Upper lobe of left lung (tissue), 4 donors: ENCODE measurements at regions not wholly inside any gene's neighbourhood (a gene's known extent, or its start where the extent isn't known, plus 50 kb on each side); places are given as distances from the start of the nearest gene placed in this dataset.

Experiments used
- EP300 ChIP-seq, 4 donors: sonication (generic); formaldehyde crosslinking; IDR thresholded peaks; one replicate each; pipeline ENCODE4 v1.5.1; 2017; ENCODE audit warnings: antibody characterized with exemption in 4 of 4, control low read depth in 2 of 4
- TF ChIP-seq, protein P1 (sequence below), 6 experiments: fragments of 450-650 bp in 4 of 6; fragments of 200-600 bp in 2 of 6; sonication (generic) in 2 of 6; IDR thresholded peaks; one replicate each; pipeline ENCODE4 v1.5.1; 2016 to 2019; ENCODE audit warnings: antibody characterized with exemption in 6 of 6

DNA sequence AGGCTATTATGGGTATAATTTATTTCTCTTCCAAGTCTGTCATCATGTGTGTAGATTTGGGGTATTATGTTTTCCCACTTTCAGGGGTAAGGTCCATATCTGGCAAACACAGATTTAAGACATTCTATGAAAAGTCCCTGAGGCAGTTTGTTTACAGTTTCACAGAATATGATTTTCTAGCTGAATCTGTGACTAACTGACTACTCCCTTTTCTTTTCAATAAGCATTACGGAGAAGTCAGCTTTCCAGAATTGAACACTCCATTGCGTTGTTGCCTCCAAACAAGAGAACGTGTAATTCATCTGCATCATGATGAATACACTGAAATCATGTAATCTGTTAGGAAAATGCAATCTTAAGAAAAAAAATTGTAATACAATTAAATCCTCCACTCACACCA is 226.7 kb upstream of the SFRP2 start:
- TF ChIP-seq, protein P1, sequence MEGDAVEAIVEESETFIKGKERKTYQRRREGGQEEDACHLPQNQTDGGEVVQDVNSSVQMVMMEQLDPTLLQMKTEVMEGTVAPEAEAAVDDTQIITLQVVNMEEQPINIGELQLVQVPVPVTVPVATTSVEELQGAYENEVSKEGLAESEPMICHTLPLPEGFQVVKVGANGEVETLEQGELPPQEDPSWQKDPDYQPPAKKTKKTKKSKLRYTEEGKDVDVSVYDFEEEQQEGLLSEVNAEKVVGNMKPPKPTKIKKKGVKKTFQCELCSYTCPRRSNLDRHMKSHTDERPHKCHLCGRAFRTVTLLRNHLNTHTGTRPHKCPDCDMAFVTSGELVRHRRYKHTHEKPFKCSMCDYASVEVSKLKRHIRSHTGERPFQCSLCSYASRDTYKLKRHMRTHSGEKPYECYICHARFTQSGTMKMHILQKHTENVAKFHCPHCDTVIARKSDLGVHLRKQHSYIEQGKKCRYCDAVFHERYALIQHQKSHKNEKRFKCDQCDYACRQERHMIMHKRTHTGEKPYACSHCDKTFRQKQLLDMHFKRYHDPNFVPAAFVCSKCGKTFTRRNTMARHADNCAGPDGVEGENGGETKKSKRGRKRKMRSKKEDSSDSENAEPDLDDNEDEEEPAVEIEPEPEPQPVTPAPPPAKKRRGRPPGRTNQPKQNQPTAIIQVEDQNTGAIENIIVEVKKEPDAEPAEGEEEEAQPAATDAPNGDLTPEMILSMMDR (IDR thresholded peaks at IDR 0.05) = no peak
- TF ChIP-seq EP300 (IDR thresholded peaks at IDR 0.05) = no peak
